Trophoblast cell (in vitro differentiated cells and primary cell): ENCODE measurements at regions not wholly inside any gene's neighbourhood (a gene's known extent, or its start where the extent isn't known, plus 50 kb on each side); places are given as distances from the start of the nearest gene placed in this dataset.

Source experiments
- DNase-seq, 2 donors: peaks; one replicate each; pipeline ENCODE4 v3.0.0-alpha.2; 2016
- H2AFZ ChIP-seq: 2 replicates; pipeline ENCODE4 v1.6.1; 2013; ENCODE audit warnings: low read length, moderate library complexity, mild to moderate bottlenecking; ENCODE audit not compliant: insufficient read depth, poor library complexity
- H2AK5ac ChIP-seq: 2 replicates; pipeline ENCODE4 v1.6.1; 2013; ENCODE audit warnings: mild to moderate bottlenecking, low read length
- H2BK120ac ChIP-seq: 2 replicates; pipeline ENCODE4 v1.6.1; 2013; ENCODE audit warnings: low read length, mild to moderate bottlenecking, moderate library complexity; ENCODE audit not compliant: insufficient read depth, poor library complexity
- H2BK12ac ChIP-seq: 2 replicates; pipeline ENCODE4 v1.6.1; 2013; ENCODE audit warnings: mild to moderate bottlenecking, low read length, moderate library complexity
- H2BK5ac ChIP-seq: 2 replicates; pipeline ENCODE4 v1.6.1; 2013; ENCODE audit warnings: low read length, low read depth, moderate library complexity, mild to moderate bottlenecking; ENCODE audit not compliant: poor library complexity
- H3K14ac ChIP-seq: 2 replicates; pipeline ENCODE4 v1.6.1; 2013; ENCODE audit warnings: mild to moderate bottlenecking, low read length
- H3K18ac ChIP-seq: 2 replicates; pipeline ENCODE4 v1.6.1; 2013; ENCODE audit warnings: mild to moderate bottlenecking, low read length
- H3K23ac ChIP-seq: 2 replicates; pipeline ENCODE4 v1.6.1; 2013; ENCODE audit warnings: low read length
- H3K27ac ChIP-seq: 2 replicates; pipeline ENCODE4 v1.5.1; 2013; ENCODE audit warnings: low read depth, mild to moderate bottlenecking, inconsistent platforms, low read length, moderate library complexity
- H3K27me3 ChIP-seq: 2 replicates; pipeline ENCODE4 v1.6.1; 2013; ENCODE audit warnings: inconsistent platforms, mild to moderate bottlenecking, low read length, moderate library complexity; ENCODE audit not compliant: insufficient read depth
- H3K36me3 ChIP-seq, 2 experiments: 1 replicate in 1 of 2; 2 replicates in 1 of 2; pipeline ENCODE4 v1.6.1; 2013; ENCODE audit warnings: low read length in 2 of 2, mild to moderate bottlenecking in 2 of 2, moderate library complexity in 1 of 2; ENCODE audit not compliant: insufficient read depth in 2 of 2, control insufficient read depth in 1 of 2
- H3K4ac ChIP-seq: 2 replicates; pipeline ENCODE4 v1.6.1; 2013; ENCODE audit warnings: low read depth, mild to moderate bottlenecking, low read length, moderate library complexity
- H3K4me1 ChIP-seq, 2 experiments: 1 replicate in 1 of 2; 2 replicates in 1 of 2; pipeline ENCODE4 v1.6.1; 2013; ENCODE audit warnings: low read length in 2 of 2, mild to moderate bottlenecking in 2 of 2, moderate library complexity in 1 of 2; ENCODE audit not compliant: insufficient read depth in 2 of 2, control insufficient read depth in 1 of 2
- H3K4me2 ChIP-seq: 2 replicates; pipeline ENCODE4 v1.6.1; 2013; ENCODE audit warnings: inconsistent platforms, mild to moderate bottlenecking, low read length, moderate library complexity
- H3K4me3 ChIP-seq: 2 replicates; pipeline ENCODE4 v1.5.1; 2013; ENCODE audit warnings: mild to moderate bottlenecking, low read depth, low read length, inconsistent platforms
- H3K79me1 ChIP-seq: one replicate; pipeline ENCODE4 v1.6.1; 2013; ENCODE audit warnings: low read length
- H3K79me2 ChIP-seq: 2 replicates; pipeline ENCODE4 v1.6.1; 2013; ENCODE audit warnings: low read length, mild to moderate bottlenecking; ENCODE audit not compliant: control insufficient read depth, insufficient read depth, poor library complexity
- H3K9ac ChIP-seq: 2 replicates; pipeline ENCODE4 v1.6.1; 2013; ENCODE audit warnings: mild to moderate bottlenecking, low read length
- H3K9me3 ChIP-seq: 2 replicates; pipeline ENCODE4 v1.6.1; 2013; ENCODE audit warnings: low read depth, mild to moderate bottlenecking, control low read depth, inconsistent platforms, low read length; ENCODE audit not compliant: insufficient read depth
- H4K12ac ChIP-seq: 2 replicates; pipeline ENCODE4 v1.6.1; 2013; ENCODE audit warnings: low read depth, mild to moderate bottlenecking, low read length, moderate library complexity
- H4K8ac ChIP-seq: 2 replicates; pipeline ENCODE4 v1.6.1; 2013; ENCODE audit warnings: low read depth, mild to moderate bottlenecking, low read length, moderate library complexity
- H4K91ac ChIP-seq: one replicate; pipeline ENCODE4 v1.6.1; 2013; ENCODE audit warnings: low read depth, mild to moderate bottlenecking, low read length, moderate library complexity
- WGBS: extraction: QIAGEN DNeasy Blood & Tissue Kit; methylation state at CpG from one replicate; pipeline ENCODE4 v1.1.7; 2013; ENCODE audit warnings: missing lambda C conversion rate; ENCODE audit not compliant: insufficient read length, insufficient coverage; ENCODE audit errors: extremely low coverage; 5-methylcytosine and 5-hydroxymethylcytosine counted together

- Histone ChIP-seq H4K91ac (no peak overlapping the region), H3K36me3 (no peaks in the 10 kb centered on the region), H2BK5ac (no peak overlapping the region), H2BK12ac (no peak overlapping the region), H3K27ac (no peak overlapping the region), H3K27me3 (peaks cover 14% of the 10 kb centered on the region), H3K23ac (no peak overlapping the region), H3K18ac (no peak overlapping the region), H3K4me3 (peak overlapping the region; percentile 75), H3K4me2 (peak overlapping the region; percentile 98), H4K12ac (no peak overlapping the region), H3K79me2 (no peaks in the 10 kb centered on the region), H3K79me1 (no peaks in the 10 kb centered on the region), H3K9ac (no peak overlapping the region), H2AFZ (peak overlapping the region; percentile 24), H3K14ac (no peak overlapping the region), H2AK5ac (no peak overlapping the region), H4K8ac (no peak overlapping the region), H3K9me3 (no peaks in the 10 kb centered on the region), H3K4ac (no peak overlapping the region), H2BK120ac (no peak overlapping the region), H3K4me1 (peaks cover 3 to 6% of the 10 kb centered on the region in 2 experiments)
- DNase-seq, result peak in 1 of 2 donors; percentile 13
- no CpG with 5 or more reads among the region's 75 CpGs for WGBS
Measured at GRCh38 chr3:28575746-28576613, 227.4 kb upstream of the AZI2 start.

- no peak overlapping the region for H4K12ac ChIP-seq
Measured at GRCh38 chr3:28576614-28577200, 228.1 kb upstream of the AZI2 start.

DNA sequence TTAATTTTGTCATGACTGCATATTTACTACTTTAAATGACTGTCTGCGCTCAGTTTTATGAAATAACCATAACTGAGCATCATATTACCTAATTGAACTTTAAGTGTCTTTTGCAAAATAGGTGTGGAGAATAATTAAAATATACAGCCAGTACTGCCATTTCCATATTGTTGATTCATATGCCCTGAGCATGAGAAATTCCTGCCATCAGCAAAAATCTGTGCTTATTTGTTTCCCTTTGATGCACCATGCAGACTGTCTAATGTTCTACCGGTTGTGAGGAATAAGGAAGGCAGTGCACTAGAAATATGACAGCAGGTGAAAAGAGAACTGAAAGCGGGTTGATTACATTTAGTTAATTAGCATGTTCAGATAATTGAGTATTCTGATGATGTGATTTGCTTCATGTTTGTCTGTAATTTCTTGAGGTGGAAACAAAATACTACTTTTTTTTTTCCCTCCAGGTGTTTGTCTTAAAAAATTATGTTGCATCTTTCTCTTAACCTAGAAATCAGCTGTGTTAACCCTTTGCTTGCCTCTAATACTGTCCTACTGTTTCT lies 229.4 kb upstream of the AZI2 start:
- H3K18ac ChIP-seq, result no peak overlapping the region
- H3K79me1 ChIP-seq, result no peaks in the 10 kb centered on the region
- no peak overlapping the region for H2AFZ ChIP-seq
- no peaks in the 10 kb centered on the region for H3K9me3 ChIP-seq
- H2BK12ac ChIP-seq, result no peak overlapping the region
- no peak overlapping the region for H4K91ac ChIP-seq
- H2AK5ac ChIP-seq, result no peak overlapping the region
- peaks cover 14% of the 10 kb centered on the region for H3K27me3 ChIP-seq
- H2BK5ac ChIP-seq, result no peak overlapping the region
- no peak overlapping the region for H4K12ac ChIP-seq
- no peaks in the 10 kb centered on the region for H3K79me2 ChIP-seq
- no peak for DNase-seq
- no peaks in the 10 kb centered on the region for H3K36me3 ChIP-seq
- no peak overlapping the region for H2BK120ac ChIP-seq
- no peak overlapping the region for H3K9ac ChIP-seq
- H3K27ac ChIP-seq, result no peak overlapping the region
- H3K4me2 ChIP-seq, result no peak overlapping the region
- H3K4ac ChIP-seq, result no peak overlapping the region
- WGBS, result no CpG with 5 or more reads among the region's 3 CpGs
- H4K8ac ChIP-seq, result no peak overlapping the region
- no peak overlapping the region for H3K14ac ChIP-seq
- H3K4me1 ChIP-seq, result peaks cover 3 to 6% of the 10 kb centered on the region in 2 experiments
- no peak overlapping the region for H3K4me3 ChIP-seq
- no peak overlapping the region for H3K23ac ChIP-seq

More at GRCh38 chr3:28576614-28577200, 228.1 kb upstream of the AZI2 start:
- H3K36me3 ChIP-seq, result no peaks in the 10 kb centered on the region
- H3K14ac ChIP-seq, result no peak overlapping the region
- no peak overlapping the region for H3K9ac ChIP-seq
- H3K27ac ChIP-seq, result no peak overlapping the region
- H2BK120ac ChIP-seq, result no peak overlapping the region
- H3K79me1 ChIP-seq, result no peaks in the 10 kb centered on the region
- DNase-seq, result no peak
- H3K4me2 ChIP-seq, result peak overlapping the region; percentile 98
- H3K23ac ChIP-seq, result no peak overlapping the region
- H4K91ac ChIP-seq, result no peak overlapping the region
- no peak overlapping the region for H3K18ac ChIP-seq
- no peak overlapping the region for H3K4me3 ChIP-seq
- WGBS, result no CpG with 5 or more reads among the region's 8 CpGs
- no peak overlapping the region for H4K8ac ChIP-seq
- no peaks in the 10 kb centered on the region for H3K79me2 ChIP-seq
- no peak overlapping the region for H2AK5ac ChIP-seq
- H2BK12ac ChIP-seq, result no peak overlapping the region
- H3K9me3 ChIP-seq, result no peaks in the 10 kb centered on the region
- H2BK5ac ChIP-seq, result no peak overlapping the region
- H3K27me3 ChIP-seq, result peaks cover 14% of the 10 kb centered on the region
- H3K4ac ChIP-seq, result no peak overlapping the region
- H3K4me1 ChIP-seq, result peaks cover 3 to 6% of the 10 kb centered on the region in 2 experiments
- no peak overlapping the region for H2AFZ ChIP-seq

DNA sequence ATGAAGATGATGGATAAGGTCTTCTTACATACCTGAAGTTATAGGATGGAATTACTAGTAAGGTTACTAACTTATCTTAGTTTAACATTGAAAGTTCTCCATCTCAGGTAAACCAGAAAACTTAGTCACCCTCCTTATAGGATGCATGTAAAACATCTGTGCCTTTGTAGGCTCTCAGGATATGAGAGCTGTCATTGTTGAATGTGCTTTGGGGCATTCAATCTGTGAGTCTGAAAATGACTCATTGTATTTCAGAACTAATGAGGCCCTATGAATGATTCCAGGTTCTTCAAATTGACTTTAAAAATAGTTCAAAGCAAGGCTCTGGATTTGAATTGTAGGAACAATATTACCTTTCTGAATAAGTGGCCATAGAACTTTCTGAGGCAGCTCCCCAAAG lies 237.7 kb upstream of the AZI2 start:
- H2AK5ac ChIP-seq, result no peak overlapping the region
- no peak overlapping the region for H4K12ac ChIP-seq
- H3K79me2 ChIP-seq, result peaks cover 2% of the 10 kb centered on the region
- no peak overlapping the region for H3K4ac ChIP-seq
- no peak overlapping the region for H3K23ac ChIP-seq
- no peaks in the 10 kb centered on the region for H3K9me3 ChIP-seq
- H4K91ac ChIP-seq, result no peak overlapping the region
- H4K8ac ChIP-seq, result no peak overlapping the region
- H2BK5ac ChIP-seq, result no peak overlapping the region
- H3K14ac ChIP-seq, result no peak overlapping the region
- no peak overlapping the region for H3K9ac ChIP-seq
- H3K4me2 ChIP-seq, result no peak overlapping the region
- H2AFZ ChIP-seq, result no peak overlapping the region
- H3K27me3 ChIP-seq, result no peaks in the 10 kb centered on the region
- no peaks in the 10 kb centered on the region for H3K4me1 ChIP-seq
- no peak overlapping the region for H3K18ac ChIP-seq
- H2BK12ac ChIP-seq, result no peak overlapping the region
- H3K4me3 ChIP-seq, result no peak overlapping the region
- H2BK120ac ChIP-seq, result no peak overlapping the region
- H3K36me3 ChIP-seq, result no peaks in the 10 kb centered on the region
- H3K79me1 ChIP-seq, result no peaks in the 10 kb centered on the region
- DNase-seq, result no peak
- no peak overlapping the region for H3K27ac ChIP-seq
